Smooth muscle cell of the brain vasculature (primary cell): ENCODE measurements at regions not wholly inside any gene's neighbourhood (a gene's known extent, or its start where the extent isn't known, plus 50 kb on each side); places are given as distances from the start of the nearest gene placed in this dataset.

Experiments used
- DNase-seq: peaks from one replicate; pipeline ENCODE4 v3.0.0-alpha.2; 2012; ENCODE audit warnings: low read depth, low spot score

GRCh38 chr9:90022474-90022873, 417.7 kb downstream of the GADD45G start:
- no peak for DNase-seq

DNA sequence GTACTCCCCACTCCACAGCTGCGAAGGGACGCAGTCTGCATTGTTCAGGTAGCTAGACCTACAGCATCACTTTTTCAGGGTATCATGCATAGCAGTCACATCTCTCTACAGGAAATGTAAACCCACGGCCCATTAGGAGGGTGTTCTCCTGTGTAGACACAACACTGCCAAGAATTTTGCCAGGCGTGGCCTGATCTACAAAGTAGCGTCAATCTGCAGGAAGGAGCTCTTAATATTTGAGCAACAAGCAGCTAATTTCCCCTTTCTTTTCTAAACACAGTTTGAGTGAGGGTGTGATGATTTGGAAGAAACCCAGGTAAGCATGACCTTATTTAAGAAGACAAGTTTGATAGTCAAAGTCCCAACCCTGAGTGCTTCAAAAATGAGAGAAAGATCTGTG, 419.0 kb downstream of the GADD45G start:
- DNase-seq, result no peak

- no peak for DNase-seq
These were observed 419.6 kb downstream of the GADD45G start for GRCh38 chr9:90024409-90024808.

DNA sequence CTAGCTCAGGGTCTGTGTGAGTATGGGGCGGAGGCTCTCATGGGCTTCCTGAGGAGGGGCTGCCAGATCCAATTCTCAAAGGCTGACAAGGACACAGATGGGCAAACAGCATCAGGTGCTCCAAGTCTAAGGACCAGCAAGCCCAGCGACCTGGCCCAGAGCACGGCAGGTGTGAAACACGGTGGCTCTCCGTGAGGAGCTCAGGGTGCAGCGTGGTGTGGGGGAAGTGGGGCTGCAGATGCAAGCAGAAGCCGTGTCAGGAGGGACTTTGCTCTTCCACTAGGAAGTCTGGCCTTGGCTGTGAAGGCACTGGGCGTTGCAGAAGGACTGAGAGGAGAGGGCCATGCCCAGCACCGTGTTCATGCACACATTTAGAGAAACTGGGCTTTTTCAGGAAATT, 420.0 kb downstream of the GADD45G start:
- no peak for DNase-seq

DNA sequence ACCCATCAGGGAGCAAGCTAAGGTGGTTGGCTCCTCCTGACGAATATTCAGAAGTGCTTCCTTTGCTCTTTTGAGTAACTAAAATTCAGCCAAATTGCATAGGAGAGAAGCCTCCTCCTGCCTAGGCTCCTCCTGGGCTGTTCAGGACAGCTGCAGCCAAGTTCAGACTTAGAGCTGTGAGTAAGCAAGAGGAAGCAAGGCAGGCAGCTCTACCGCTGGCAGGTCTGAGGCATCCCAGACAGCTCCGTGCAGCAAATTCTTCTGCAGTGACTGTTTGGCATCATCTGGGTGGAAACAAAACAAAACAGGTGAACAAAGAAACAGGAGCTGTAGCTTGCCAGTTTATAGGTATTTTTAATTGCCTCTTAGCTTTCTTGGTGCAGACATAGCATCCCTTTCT, 421.0 kb downstream of the GADD45G start:
- no peak for DNase-seq

- no peak for DNase-seq
These were observed 422.5 kb downstream of the GADD45G start for GRCh38 chr9:90027296-90027790.

DNA sequence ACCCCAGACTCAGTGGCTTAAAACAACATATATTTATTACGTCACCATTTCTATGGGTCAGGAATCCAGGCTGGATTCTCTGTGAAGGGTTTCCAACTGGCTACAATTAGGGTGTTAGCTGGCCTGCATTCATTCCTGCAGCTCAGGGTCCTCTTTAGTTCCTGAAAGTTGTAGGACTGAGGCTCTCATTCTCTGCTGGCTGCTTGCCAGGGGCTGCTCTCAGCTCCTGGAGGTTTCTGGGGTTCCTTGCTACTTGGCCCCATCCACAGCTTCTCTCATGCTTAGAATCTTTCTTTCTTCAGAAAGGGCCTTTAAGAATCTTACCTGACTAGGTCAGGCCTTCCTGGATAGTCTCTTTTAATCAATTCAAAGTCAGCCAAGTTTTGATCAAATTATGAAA, 424.6 kb downstream of the GADD45G start:
- DNase-seq, result no peak

DNA sequence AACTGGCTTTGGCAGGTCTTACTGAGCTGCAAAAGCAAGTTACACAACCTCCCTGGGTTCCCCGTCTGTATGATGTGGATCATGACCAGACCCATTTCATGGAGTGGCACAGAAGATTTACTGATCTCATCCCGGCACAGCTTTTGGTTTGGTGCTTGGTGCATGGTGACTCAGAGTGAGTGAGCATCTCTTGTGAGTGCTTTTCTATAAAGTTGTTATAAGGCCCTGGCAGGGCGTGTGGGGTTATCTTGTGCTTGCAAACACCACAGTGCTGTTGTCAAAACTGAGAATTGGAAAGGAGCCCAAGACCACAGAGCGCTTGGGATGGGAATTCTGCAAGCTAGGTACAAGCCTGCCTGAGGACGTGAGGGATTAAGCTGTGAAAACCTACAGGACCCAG, 425.2 kb downstream of the GADD45G start:
- DNase-seq, result no peak

DNA sequence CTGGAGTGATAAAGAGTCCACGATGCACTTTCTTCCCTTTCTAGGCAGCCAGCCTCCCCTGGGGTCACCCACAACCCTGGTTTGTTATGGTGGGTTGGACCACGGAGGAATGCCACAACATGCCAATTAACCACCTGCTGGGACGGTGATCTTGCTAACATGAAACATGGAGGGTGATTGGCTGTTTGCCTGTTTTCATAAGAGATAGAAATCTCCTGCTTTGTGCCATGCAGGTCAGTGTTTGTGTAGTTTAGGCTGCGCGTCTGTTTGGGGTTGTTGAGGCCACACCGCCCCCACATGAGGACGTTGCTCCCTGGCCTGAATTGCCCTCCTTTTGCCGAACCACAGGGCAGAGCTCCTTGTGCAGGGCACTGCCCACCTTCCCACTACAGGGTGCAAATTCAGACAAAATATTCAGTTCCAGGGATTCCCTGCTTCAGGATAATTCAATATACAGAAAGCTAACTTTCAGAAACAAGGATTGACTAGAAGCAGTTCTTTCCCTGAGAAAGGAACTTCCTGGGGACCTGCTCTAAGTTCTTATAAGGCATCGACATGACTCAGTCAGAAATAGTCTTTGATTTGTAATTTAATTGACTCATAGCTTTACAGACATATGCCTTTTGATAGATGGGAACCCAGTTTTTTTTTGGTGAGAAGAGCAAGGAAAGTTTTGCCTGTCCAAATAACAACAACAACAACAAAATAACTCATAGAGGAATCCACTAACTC, 427.6 kb downstream of the GADD45G start:
- no peak for DNase-seq

GRCh38 chr9:90033028-90033650, 428.3 kb downstream of the GADD45G start:
- no peak for DNase-seq

DNA sequence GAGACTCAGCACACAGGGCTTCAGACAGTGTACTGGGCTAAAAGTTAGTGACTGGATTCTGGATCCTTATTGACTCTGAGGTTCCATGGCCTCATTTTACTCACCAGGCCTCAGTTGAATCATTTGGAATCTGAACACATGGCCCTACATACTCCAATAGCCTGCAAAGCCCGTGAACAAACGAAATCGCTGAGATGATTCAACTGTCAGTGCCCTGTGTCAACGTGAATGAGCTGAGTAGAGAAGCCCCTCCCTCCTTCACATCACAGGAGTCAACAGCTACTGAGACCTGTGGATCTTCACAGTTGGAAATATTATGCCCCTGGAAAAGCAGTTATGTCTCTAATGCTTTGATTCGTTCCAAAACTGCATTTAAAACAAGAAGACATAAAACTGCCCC, 429.3 kb downstream of the GADD45G start:
- DNase-seq, result no peak

DNA sequence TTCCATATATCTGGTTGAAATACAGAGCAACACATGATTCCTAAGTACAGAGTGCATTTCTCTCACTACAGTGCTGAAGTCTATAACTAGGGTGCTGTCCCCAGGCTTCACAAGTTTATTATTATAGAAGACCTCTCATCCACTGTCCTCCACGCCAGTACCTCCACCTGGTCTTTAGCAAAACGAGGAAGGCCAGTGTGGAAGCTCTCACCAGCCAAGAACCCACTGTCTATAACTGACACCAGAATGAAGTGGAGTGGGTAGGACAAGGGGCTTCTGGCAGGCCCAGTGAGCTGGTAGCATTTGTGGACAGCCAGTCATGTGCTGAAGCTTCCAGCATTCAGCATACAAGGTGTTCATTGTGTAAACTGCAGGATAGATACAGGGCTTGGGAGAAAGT, 430.7 kb downstream of the GADD45G start:
- DNase-seq, result no peak

DNA sequence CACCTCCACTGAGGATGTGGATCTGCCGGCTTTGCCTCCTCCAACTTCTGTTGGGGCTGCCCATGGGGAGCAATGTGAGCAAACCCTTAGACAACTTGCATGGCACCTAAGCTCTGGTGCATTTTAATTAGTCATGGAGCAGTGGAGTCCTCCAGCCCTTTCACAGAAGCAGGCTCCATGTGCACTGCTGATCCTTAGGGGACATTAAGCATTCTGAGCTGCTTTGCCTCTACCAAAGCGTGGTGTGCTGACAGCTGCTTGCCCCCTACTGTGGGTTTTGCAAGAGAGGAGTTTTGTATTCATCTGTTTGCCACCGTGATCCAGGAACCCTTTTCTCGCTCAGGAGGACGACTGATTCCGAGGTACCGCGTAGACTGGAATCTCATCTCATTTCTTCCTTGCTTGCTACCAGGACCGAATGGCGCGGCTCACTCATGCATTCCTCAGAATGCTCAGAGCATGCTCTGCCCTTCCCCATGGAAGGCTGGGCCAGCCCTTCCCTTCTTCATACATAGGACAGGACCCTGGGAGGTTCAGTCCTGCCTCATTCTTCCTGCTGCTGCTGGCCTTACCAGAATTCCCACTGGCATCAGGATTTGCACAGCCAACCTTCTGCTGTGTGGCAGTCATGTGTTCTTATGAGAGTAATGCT, 432.5 kb downstream of the GADD45G start:
- DNase-seq, result no peak

GRCh38 chr9:90038763-90039162, 434.0 kb downstream of the GADD45G start:
- DNase-seq, result no peak

DNA sequence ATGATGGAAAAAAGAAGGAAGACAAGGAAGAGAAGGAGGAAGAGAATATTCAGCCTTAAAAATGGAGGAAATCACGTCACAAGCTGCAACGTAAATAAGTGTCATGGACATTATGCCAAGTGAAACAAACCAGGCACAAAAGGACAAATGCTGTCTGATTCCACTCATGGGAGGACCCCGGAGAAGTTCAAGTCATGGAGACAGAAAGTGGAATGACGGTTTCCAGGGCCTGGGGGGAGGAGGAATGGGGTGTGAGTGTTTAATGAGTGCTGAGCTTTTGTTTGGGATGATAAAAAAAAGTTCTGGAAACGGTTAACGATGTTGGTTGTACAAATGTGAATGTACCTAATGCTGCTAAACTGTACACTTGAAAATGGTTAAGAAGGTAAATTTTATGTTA, 439.5 kb downstream of the GADD45G start:
- no peak for DNase-seq

DNA sequence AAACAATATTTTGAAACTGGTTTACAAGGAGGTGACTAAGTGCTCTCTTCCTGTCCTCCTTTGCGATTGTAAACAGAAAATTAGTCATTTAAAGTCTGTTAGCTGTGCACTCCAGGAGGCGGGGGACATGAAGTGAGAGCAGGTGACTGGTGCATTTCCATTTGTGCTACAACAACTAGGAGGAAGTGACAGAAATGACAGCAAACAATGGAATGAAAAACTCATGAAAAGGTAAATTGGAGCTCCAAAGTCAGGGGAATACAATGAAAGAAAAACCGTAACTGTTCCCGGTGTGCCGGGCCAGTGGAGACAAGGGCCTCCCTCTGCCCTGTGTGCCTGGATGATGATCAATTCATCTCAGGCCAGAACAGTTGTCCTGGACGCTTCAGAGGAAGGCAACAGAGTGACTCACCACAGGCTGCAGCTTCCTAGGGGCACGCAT, 439.9 kb downstream of the GADD45G start:
- DNase-seq, result no peak

DNA sequence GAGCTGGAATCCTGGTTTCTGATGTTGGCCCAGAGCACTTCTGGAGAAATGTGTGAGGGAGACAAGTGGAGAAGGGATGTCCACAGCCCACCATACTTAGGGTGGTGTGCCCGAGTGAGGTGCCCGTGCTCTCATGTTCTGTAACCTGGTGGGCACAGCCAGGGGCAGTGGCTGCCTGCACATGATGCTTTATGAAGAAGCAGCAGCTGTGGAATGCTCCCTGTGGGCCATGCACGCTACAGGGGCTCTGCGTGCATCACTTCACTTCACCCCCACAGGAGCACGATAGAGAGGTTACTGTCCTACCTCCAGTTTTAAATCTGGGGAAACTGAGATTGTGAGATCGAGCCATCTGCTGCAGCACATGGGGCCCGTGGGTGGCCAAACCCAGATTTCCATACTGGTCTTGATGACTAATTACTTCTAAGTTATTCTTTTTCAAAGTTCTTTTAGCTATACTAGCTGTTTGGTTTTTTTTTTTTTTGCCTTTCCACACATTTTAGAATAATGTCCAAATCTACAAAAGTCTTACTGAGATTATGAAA, 441.6 kb downstream of the GADD45G start:
- DNase-seq, result no peak

DNA sequence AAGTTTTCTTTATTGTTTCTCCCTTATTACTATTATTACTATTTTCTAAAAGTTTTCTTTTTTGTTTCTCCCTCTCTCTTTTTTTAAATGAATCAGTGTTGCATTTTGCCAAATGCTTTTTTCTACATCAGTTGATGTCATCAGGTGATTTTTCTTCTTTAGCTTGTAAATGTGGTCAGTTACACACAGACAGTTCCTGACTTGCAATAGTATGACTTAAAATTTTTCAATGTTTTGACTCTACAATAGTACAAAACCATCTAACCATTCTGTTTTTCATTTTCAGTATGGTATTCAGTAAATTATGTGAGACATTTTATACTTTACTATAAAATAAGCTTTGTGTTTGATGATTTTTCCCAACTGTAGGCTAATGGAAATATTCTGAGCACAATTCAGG, 443.0 kb downstream of the GADD45G start:
- DNase-seq, result no peak

GRCh38 chr9:90052366-90052765, 447.6 kb downstream of the GADD45G start:
- DNase-seq, result no peak

- DNase-seq, result no peak
These were observed 448.2 kb downstream of the GADD45G start for GRCh38 chr9:90053027-90053426.

- DNase-seq, result no peak
These were observed 450.0 kb downstream of the GADD45G start for GRCh38 chr9:90054810-90055209.

- DNase-seq, result no peak
These were observed 450.4 kb downstream of the GADD45G start for GRCh38 chr9:90055226-90055625.

DNA sequence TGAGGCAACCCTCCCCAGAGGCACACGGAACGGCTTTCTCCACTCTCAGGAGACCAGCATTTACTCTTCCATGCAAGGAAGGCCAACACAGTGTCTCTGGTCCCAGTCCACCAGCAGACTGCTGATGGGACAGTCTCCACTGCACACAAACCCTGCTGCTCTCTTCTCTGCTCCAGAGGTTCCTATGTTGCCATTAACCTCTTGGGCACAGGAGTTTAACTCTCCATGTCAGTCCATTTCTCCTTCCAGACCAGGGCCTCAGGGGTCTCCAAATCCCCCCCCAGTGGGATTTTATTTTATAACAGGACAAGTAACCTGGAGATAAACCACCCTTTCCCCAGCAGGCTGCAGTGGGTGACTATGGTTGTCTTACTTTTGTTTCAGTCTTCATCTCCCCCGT, 452.5 kb downstream of the GADD45G start:
- DNase-seq, result no peak
